Uterus (tissue), 2 donors: ENCODE measurements at regions not wholly inside any gene's neighbourhood (a gene's known extent, or its start where the extent isn't known, plus 50 kb on each side); places are given as distances from the start of the nearest gene placed in this dataset.

Source experiments
- CTCF ChIP-seq, 4 experiments: fragments of 200-600 bp in 2 of 4; fragments of 450-650 bp in 2 of 4; sonication (generic) in 2 of 4; IDR thresholded peaks; one replicate each; pipeline ENCODE4 v1.5.1; 2016 to 2019; ENCODE audit warnings: antibody characterized with exemption in 4 of 4, mild to moderate bottlenecking in 2 of 4, moderate library complexity in 1 of 4
- POLR2A ChIP-seq, 2 donors: fragments of 450-650 bp; IDR thresholded peaks; one replicate each; pipeline ENCODE4 v1.6.1; 2016; ENCODE audit warnings: antibody characterized with exemption in 2 of 2, mild to moderate bottlenecking in 1 of 2, moderate library complexity in 1 of 2

GRCh38 chr17:83155128-83156121 is 76.0 kb downstream of the METRNL start:
- TF ChIP-seq CTCF (IDR thresholded peaks at IDR 0.05): no peak
- no peak for TF ChIP-seq POLR2A (IDR thresholded peaks at IDR 0.05)
